Mucosa of descending colon (tissue), 3 donors: ENCODE measurements at regions not wholly inside any gene's neighbourhood (a gene's known extent, or its start where the extent isn't known, plus 50 kb on each side); places are given as distances from the start of the nearest gene placed in this dataset.

Experiments
- ATAC-seq: fragments of 200-7000 bp; cut with Tn5 transposase; one replicate; pipeline ENCODE4 v1.9.1; 2020; ENCODE audit warnings: mild to moderate bottlenecking, moderate library complexity
- DNase-seq, 3 donors: peaks; one replicate each; pipeline ENCODE4 v3.0.0-alpha.2; 2020
- H3K36me3 ChIP-seq: fragments of 200-600 bp; one replicate; pipeline ENCODE4 v1.8.0; 2021; ENCODE audit warnings: low read depth, mild to moderate bottlenecking
- H3K4me1 ChIP-seq: fragments of 200-600 bp; one replicate; pipeline ENCODE4 v1.8.0; 2021; ENCODE audit warnings: low read depth, mild to moderate bottlenecking
- H3K4me3 ChIP-seq: fragments of 200-600 bp; one replicate; pipeline ENCODE4 v1.8.0; 2021; ENCODE audit warnings: mild to moderate bottlenecking
- H3K9me3 ChIP-seq: fragments of 200-600 bp; one replicate; pipeline ENCODE4 v1.8.0; 2021; ENCODE audit warnings: mild to moderate bottlenecking
- intact Hi-C, 2 donors: fragments of 100-400 bp; cut with DNase I in 1 of 2; cut with micrococcal nuclease in 1 of 2; formaldehyde crosslinking; loops; one replicate each; pipeline versions ENCODE4 v1.11.0 to v1.11.1; 2022; cut with DNase I, micrococcal nuclease
- TF ChIP-seq, protein P1 (sequence below): fragments of 200-600 bp; IDR thresholded peaks from one replicate; pipeline ENCODE4 v1.8.0; 2022; ENCODE audit warnings: antibody characterized with exemption, mild to moderate bottlenecking
- donor health status: DM: no; HTN: no; CAD: no; lungs with moderate emphysema.
- donor health status: DM: no; HTN: no; CAD: no.
- donor health status: DM: no; HTN: yes; CAD: no.

DNA sequence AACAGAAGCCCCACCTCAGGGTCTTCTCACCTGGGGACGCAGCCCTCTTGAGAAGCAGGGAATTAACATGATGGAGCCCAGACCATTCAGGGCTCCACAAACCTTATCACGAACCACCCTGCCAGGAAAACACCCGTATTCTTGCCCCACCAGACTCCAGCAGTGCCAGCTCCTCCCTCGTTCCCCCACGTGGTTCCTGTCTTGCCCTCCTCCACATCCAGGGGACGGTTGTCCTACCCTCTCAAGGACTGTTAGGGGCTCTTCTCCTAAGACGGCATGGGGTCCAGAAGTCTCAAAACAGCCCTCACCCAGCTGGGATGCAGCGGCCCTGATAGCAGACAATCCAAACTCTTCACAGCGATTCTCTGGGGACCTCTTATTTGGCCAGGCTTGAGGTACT is 372.2 kb upstream of the HS6ST1 start:
- TF ChIP-seq, protein P1, sequence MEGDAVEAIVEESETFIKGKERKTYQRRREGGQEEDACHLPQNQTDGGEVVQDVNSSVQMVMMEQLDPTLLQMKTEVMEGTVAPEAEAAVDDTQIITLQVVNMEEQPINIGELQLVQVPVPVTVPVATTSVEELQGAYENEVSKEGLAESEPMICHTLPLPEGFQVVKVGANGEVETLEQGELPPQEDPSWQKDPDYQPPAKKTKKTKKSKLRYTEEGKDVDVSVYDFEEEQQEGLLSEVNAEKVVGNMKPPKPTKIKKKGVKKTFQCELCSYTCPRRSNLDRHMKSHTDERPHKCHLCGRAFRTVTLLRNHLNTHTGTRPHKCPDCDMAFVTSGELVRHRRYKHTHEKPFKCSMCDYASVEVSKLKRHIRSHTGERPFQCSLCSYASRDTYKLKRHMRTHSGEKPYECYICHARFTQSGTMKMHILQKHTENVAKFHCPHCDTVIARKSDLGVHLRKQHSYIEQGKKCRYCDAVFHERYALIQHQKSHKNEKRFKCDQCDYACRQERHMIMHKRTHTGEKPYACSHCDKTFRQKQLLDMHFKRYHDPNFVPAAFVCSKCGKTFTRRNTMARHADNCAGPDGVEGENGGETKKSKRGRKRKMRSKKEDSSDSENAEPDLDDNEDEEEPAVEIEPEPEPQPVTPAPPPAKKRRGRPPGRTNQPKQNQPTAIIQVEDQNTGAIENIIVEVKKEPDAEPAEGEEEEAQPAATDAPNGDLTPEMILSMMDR: no peak
- Histone ChIP-seq H3K9me3 (no peaks in the 10 kb centered on the region), H3K4me1 (no peaks in the 10 kb centered on the region), H3K36me3 (no peaks in the 10 kb centered on the region), H3K4me3 (no peak overlapping the region)
- ATAC-seq: no peak
- DNase-seq: no peak
- intact Hi-C loops: no loop called here

DNA sequence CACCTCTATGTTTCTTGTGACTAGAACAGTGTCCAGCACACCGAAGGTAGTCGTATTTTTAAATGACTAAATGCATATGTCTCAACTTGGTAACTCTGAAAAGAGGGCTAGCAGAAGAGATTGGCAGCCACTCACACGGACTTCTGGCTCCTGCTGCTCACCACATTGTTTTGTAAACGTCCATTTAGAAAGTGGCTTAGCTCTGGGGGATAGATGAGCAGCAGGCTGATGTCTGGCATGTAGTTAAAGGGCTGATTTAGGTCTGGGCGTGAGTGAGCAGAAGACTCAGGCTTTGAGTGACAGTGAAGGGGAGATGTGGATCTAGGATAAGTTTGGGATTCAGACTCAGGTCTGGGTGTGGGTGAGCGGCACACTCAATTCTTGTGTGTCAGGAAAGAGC is 372.9 kb upstream of the HS6ST1 start:
- Histone ChIP-seq H3K4me3 (no peak overlapping the region), H3K36me3 (no peaks in the 10 kb centered on the region), H3K9me3 (no peaks in the 10 kb centered on the region), H3K4me1 (no peaks in the 10 kb centered on the region)
- TF ChIP-seq, protein P1: no peak
- intact Hi-C loops: no loop called here
- DNase-seq (no peak), ATAC-seq (no peak)

DNA sequence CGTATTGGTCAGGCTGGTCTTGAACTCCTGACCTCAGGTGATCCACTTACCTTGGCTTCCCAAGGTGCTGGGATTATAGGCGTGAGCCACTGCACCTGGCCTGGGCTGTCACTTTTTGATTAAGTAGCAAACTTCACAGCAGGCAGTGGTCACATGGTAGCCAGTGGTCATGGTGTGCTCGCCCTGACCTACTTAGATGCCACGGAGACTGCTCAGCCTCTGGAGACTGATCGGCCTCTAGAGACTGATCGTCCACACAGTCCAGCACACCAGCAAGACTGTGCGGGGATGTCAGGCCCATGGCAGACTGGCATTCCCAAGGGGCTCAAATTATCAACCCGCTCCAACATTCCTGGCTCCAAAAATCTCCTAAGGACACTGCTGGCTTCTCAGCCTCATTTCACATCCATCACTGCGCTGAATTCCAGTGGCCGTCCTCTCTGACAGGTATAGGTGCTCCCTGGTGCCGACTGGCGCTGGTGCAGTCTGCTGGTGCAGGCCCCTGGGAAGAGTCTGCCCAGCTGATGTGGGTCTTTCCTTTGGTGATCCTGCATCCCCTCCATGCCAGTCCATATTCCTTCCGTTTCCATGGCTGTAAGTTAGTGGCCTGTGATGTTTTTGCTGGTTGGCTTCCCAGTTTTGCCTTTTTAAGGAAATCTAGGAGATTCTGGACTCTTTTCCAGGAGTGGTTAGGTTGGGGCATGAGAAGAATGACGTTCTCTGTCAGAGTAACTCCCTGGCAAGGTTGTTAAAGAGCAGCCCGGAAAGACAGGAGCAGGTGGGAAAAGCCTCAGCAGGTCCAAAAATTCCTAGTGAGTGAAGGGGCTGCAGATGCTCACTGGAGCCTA is 374.5 kb upstream of the HS6ST1 start:
- ATAC-seq (no peak), DNase-seq (no peak)
- intact Hi-C loops: no loop called here
- TF ChIP-seq, protein P1: no peak
- H3K9me3 ChIP-seq: no peaks in the 10 kb centered on the region
- H3K4me1 ChIP-seq: no peaks in the 10 kb centered on the region
- H3K4me3 ChIP-seq: no peak overlapping the region
- no peaks in the 10 kb centered on the region for H3K36me3 ChIP-seq

DNA sequence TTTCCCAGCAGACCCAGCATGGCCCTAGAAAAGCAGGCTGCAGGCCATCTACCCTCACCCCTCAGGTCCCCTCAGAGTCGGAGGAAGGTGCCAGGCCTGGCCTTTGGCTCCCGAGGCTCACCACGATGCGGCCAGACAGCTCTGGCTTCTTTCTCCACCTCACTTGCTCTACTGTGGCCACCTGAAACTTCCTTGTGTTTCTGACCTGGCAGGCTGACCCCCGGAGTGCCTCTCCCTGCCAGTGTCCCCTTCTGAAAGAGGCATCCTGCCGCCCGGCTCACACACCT is 375.0 kb upstream of the HS6ST1 start:
- DNase-seq (no peak), ATAC-seq (no peak)
- intact Hi-C loops: no loop called here
- Histone ChIP-seq H3K4me3 (no peak overlapping the region), H3K4me1 (no peaks in the 10 kb centered on the region), H3K9me3 (no peaks in the 10 kb centered on the region), H3K36me3 (no peaks in the 10 kb centered on the region)
- TF ChIP-seq, protein P1: no peak

DNA sequence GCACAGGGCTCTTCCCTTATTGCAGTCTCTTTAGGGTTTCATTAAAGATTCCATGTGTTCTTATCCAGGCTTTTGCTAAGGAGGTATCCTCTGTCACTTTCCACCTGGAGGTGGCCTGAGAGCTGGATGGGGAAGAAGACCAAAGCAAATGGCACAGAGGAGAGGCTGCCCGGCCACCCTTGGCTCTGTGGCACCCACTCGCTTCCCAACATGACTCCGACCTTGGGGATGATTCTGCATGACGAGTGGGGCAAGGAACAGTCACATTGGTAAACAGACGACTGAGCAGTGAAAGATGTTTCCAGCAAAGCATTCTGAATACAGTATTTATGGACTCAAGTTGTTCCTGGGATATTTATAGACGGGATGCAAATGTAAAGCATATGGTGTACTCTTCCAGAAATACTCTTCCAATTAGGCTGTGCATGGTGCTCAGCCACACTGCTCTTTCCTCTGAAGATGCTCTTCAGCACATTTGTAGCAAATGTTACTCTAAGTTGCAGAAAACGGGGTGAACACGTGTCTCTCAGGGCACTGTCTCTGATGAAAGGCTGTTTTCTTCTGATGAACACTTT is 377.1 kb upstream of the HS6ST1 start:
- no peaks in the 10 kb centered on the region for H3K4me1 ChIP-seq
- TF ChIP-seq, protein P1: no peak
- intact Hi-C loops: no loop called here
- ATAC-seq (no peak), DNase-seq (no peak)
- H3K4me3 ChIP-seq: no peak overlapping the region
- H3K36me3 ChIP-seq: no peaks in the 10 kb centered on the region
- H3K9me3 ChIP-seq: no peaks in the 10 kb centered on the region
